Mesothelial cell of epicardium (in vitro differentiated cells): ENCODE measurements at regions not wholly inside any gene's neighbourhood (a gene's known extent, or its start where the extent isn't known, plus 50 kb on each side); places are given as distances from the start of the nearest gene placed in this dataset.

Source experiments
- DNase-seq, 2 experiments: peaks; one replicate each; pipeline ENCODE4 v3.0.0; 2021; ENCODE audit warnings: low spot score in 2 of 2; ENCODE audit not compliant: unreplicated experiment in 2 of 2
- H3K27ac Mint-ChIP-seq: 2 replicates; pipeline ENCODE4 v1.8.0; 2021; ENCODE audit warnings: mixed read lengths
- H3K27me3 Mint-ChIP-seq: 2 replicates; pipeline ENCODE4 v1.8.0; 2021; ENCODE audit warnings: low read depth, mixed read lengths
- H3K36me3 Mint-ChIP-seq: 2 replicates; pipeline ENCODE4 v1.8.0; 2021; ENCODE audit warnings: mixed read lengths
- H3K4me1 Mint-ChIP-seq: 2 replicates; pipeline ENCODE4 v1.8.0; 2021; ENCODE audit warnings: mixed read lengths
- H3K4me3 Mint-ChIP-seq: 2 replicates; pipeline ENCODE4 v1.8.0; 2021; ENCODE audit warnings: mild to moderate bottlenecking, moderate library complexity, mixed read lengths
- H3K9me3 Mint-ChIP-seq: 2 replicates; pipeline ENCODE4 v1.8.0; 2021; ENCODE audit warnings: mixed read lengths
- TF ChIP-seq, protein P1 (sequence below): fragments of 200-600 bp; sonication (generic); IDR thresholded peaks from one replicate; pipeline ENCODE4 v1.5.0; 2021; ENCODE audit warnings: antibody characterized with exemption; ENCODE audit not compliant: unreplicated experiment

GRCh38 chr18:40031435-40031834, 1923.6 kb upstream of the PIK3C3 start:
- no peak for DNase-seq
- no peaks in the 10 kb centered on the region for H3K27me3 Mint-ChIP-seq
- peaks cover 7% of the 10 kb centered on the region for H3K4me1 Mint-ChIP-seq
- no peaks in the 10 kb centered on the region for H3K36me3 Mint-ChIP-seq
- TF ChIP-seq, protein P1, sequence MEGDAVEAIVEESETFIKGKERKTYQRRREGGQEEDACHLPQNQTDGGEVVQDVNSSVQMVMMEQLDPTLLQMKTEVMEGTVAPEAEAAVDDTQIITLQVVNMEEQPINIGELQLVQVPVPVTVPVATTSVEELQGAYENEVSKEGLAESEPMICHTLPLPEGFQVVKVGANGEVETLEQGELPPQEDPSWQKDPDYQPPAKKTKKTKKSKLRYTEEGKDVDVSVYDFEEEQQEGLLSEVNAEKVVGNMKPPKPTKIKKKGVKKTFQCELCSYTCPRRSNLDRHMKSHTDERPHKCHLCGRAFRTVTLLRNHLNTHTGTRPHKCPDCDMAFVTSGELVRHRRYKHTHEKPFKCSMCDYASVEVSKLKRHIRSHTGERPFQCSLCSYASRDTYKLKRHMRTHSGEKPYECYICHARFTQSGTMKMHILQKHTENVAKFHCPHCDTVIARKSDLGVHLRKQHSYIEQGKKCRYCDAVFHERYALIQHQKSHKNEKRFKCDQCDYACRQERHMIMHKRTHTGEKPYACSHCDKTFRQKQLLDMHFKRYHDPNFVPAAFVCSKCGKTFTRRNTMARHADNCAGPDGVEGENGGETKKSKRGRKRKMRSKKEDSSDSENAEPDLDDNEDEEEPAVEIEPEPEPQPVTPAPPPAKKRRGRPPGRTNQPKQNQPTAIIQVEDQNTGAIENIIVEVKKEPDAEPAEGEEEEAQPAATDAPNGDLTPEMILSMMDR, result no peak
- H3K27ac Mint-ChIP-seq, result no peak overlapping the region
- no peaks in the 10 kb centered on the region for H3K9me3 Mint-ChIP-seq
- no peak overlapping the region for H3K4me3 Mint-ChIP-seq

DNA sequence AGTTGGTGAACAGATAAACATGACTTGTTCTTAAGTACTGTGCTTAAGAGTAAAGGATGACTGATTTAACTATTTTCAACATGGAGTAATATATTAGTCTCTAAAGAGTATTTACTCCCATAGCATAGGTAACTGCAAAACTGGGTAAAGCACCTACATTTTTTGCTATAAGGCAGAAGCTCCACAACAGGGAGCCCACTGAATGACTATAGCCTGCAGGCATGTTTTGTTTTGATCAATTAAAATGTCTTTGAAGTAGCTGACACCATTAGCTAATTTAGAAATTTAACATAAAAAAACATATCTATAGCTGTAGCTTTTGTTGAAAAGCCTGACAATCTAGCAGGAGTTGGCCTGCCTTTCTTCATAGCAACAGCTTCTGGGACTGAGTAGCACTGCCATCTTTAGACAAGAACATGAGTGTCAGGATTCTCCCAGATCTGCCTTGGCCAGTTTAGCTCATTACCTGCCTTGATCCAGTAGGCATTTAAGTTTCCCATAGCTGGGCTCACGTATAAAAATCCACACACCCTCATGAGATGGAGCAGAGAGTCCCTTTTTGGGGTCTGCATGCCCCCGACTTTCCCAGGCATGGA, 1935.1 kb upstream of the PIK3C3 start:
- TF ChIP-seq, protein P1, result no peak
- no peak for DNase-seq
- H3K27ac Mint-ChIP-seq, result no peak overlapping the region
- no peak overlapping the region for H3K4me3 Mint-ChIP-seq
- H3K27me3 Mint-ChIP-seq, result no peaks in the 10 kb centered on the region
- H3K36me3 Mint-ChIP-seq, result no peaks in the 10 kb centered on the region
- no peaks in the 10 kb centered on the region for H3K9me3 Mint-ChIP-seq
- peaks cover 9% of the 10 kb centered on the region for H3K4me1 Mint-ChIP-seq

DNA sequence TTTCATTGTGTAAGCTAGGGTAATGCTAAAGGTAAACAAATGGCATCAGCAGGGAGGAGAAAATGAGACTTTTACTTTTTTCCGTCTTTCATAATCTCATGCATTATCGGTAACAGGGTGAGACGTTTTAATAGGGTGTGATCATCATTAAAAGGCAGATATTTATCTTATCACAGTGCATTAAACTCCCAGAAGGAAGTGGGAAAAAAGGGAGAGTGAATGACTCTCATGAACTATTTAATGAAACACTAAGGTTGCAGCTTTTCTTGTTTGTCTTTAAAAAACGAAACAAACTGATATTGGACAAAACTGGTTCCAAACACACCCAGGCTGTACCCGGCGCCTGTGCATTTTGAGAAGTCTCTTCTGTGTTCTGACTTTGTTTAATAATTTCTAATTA, 1936.8 kb upstream of the PIK3C3 start:
- peaks cover 9% of the 10 kb centered on the region for H3K4me1 Mint-ChIP-seq
- no peak overlapping the region for H3K27ac Mint-ChIP-seq
- DNase-seq, result no peak
- no peaks in the 10 kb centered on the region for H3K36me3 Mint-ChIP-seq
- H3K4me3 Mint-ChIP-seq, result no peak overlapping the region
- H3K9me3 Mint-ChIP-seq, result no peaks in the 10 kb centered on the region
- no peaks in the 10 kb centered on the region for H3K27me3 Mint-ChIP-seq
- TF ChIP-seq, protein P1, result no peak

- Mint-ChIP-seq H3K9me3 (no peaks in the 10 kb centered on the region), H3K4me3 (no peak overlapping the region), H3K27ac (no peak overlapping the region), H3K4me1 (peaks cover 9% of the 10 kb centered on the region), H3K27me3 (no peaks in the 10 kb centered on the region), H3K36me3 (no peaks in the 10 kb centered on the region)
- TF ChIP-seq, protein P1, result no peak
- DNase-seq, result no peak
These were observed 1938.0 kb upstream of the PIK3C3 start for GRCh38 chr18:40017021-40017420.

- Mint-ChIP-seq H3K4me1 (peaks cover 9% of the 10 kb centered on the region), H3K27ac (no peak overlapping the region), H3K9me3 (no peaks in the 10 kb centered on the region), H3K36me3 (no peaks in the 10 kb centered on the region), H3K4me3 (no peak overlapping the region), H3K27me3 (no peaks in the 10 kb centered on the region)
- TF ChIP-seq, protein P1, result no peak
- no peak for DNase-seq
These were observed 1938.6 kb upstream of the PIK3C3 start for GRCh38 chr18:40016405-40016804.
